Endothelial cell of umbilical vein (primary cell): ENCODE measurements at regions not wholly inside any gene's neighbourhood (a gene's known extent, or its start where the extent isn't known, plus 50 kb on each side); places are given as distances from the start of the nearest gene placed in this dataset.

Experiments used
- BruUV-seq: library from RNA; stranded (reverse); fragments of 400-500 nt; replicated peaks from 2 replicates; lab custom pipeline; 2021; lab: Mats Ljungman, UMichigan
- CTCF ChIA-PET: fragments of 300-600, 350-600 bp; sonication (Branson Sonifier 250); formaldehyde crosslinking; loops from one replicate; lab custom pipeline; 2021; ENCODE audit warnings: antibody characterized with exemption, inconsistent platforms; lab: Charles Lee
- POLR2A ChIA-PET: fragments of 300-600, 350-600 bp; sonication (Branson Sonifier 250); formaldehyde crosslinking; loops from one replicate; lab custom pipeline; 2021; ENCODE audit warnings: antibody characterized with exemption, inconsistent platforms; lab: Charles Lee
- DNase-seq: peaks from one replicate; pipeline ENCODE4 v3.0.0-alpha.2; 2011; ENCODE audit warnings: low read depth, low spot score
- FAIRE-seq: peaks from 2 replicates; lab custom pipeline; 2011; peaks lifted over from hg19 to GRCh38; lab: Jason Lieb, UNC
- H2AFZ ChIP-seq: 2 replicates; pipeline ENCODE4 v1.6.0; 2012; ENCODE audit warnings: low read depth, low read length, control low read depth, inconsistent platforms
- H3K27ac ChIP-seq: 2 replicates; pipeline ENCODE4 v1.5.1; 2011; ENCODE audit warnings: low read depth, mild to moderate bottlenecking, control low read depth, low read length, moderate library complexity; ENCODE audit not compliant: insufficient read depth
- H3K27me3 ChIP-seq, 2 experiments: 2 replicates each; pipeline versions ENCODE4 v1.6.0 to v1.6.1; 2011; ENCODE audit warnings: low read length in 2 of 2, mixed read lengths in 1 of 2; ENCODE audit not compliant: control insufficient read depth in 2 of 2, insufficient read depth in 2 of 2
- H3K36me3 ChIP-seq, 2 experiments: 2 replicates in 1 of 2; 3 replicates in 1 of 2; pipeline ENCODE4 v1.5.1; 2011; ENCODE audit warnings: low read length in 2 of 2, mild to moderate bottlenecking in 1 of 2, moderate library complexity in 1 of 2; ENCODE audit not compliant: control insufficient read depth in 2 of 2, insufficient read depth in 2 of 2; ENCODE audit errors: extremely low read depth in 1 of 2
- H3K4me1 ChIP-seq: 3 replicates; pipeline ENCODE4 v1.5.1; 2011; ENCODE audit warnings: mild to moderate bottlenecking, low read length; ENCODE audit not compliant: control insufficient read depth, insufficient read depth; ENCODE audit errors: extremely low read depth
- H3K4me2 ChIP-seq: 2 replicates; pipeline ENCODE4 v1.6.1; 2011; ENCODE audit warnings: low read length, control low read depth, mixed read lengths; ENCODE audit not compliant: insufficient read depth
- H3K4me3 ChIP-seq, 3 experiments: fragments of 200-600 bp in 1 of 3; sonication (generic), shearing (Covaris generic) in 1 of 3; replicated peaks in 1 of 3; 2 replicates each; pipeline ENCODE4 v1.5.1; 2011 to 2016; ENCODE audit warnings: control low read depth in 3 of 3, low read length in 3 of 3, mild to moderate bottlenecking in 2 of 3, inconsistent platforms in 1 of 3, low read depth in 1 of 3, moderate library complexity in 1 of 3; ENCODE audit not compliant: insufficient read depth in 1 of 3
- H3K79me2 ChIP-seq: 2 replicates; pipeline ENCODE4 v1.6.0; 2012; ENCODE audit warnings: low read length, inconsistent platforms; ENCODE audit not compliant: control insufficient read depth, insufficient read depth
- H3K9ac ChIP-seq: replicated peaks from 2 replicates; pipeline ENCODE3; 2011; ENCODE audit warnings: low read length, control low read depth; ENCODE audit not compliant: insufficient read depth; ENCODE audit errors: extremely low read depth
- H3K9me1 ChIP-seq: replicated peaks from 3 replicates; pipeline ENCODE4 v1.6.0; 2011; ENCODE audit warnings: mild to moderate bottlenecking, low read length; ENCODE audit not compliant: control insufficient read depth, insufficient read depth; ENCODE audit errors: extremely low read depth
- H3K9me3 ChIP-seq: replicated peaks from 2 replicates; pipeline ENCODE4 v1.5.1; 2012; ENCODE audit warnings: low read length, inconsistent platforms; ENCODE audit not compliant: control insufficient read depth, insufficient read depth
- H4K20me1 ChIP-seq: replicated peaks from 2 replicates; pipeline ENCODE3; 2011; ENCODE audit warnings: mild to moderate bottlenecking, low read length; ENCODE audit not compliant: control insufficient read depth, insufficient read depth; ENCODE audit errors: extremely low read depth
- EZH2 ChIP-seq: IDR thresholded peaks from 2 replicates; pipeline ENCODE4 v1.6.1; 2012; ENCODE audit warnings: borderline replicate concordance, low read depth, mild to moderate bottlenecking, moderate library complexity, low read length, inconsistent platforms; ENCODE audit not compliant: severe bottlenecking
- FOS ChIP-seq: IDR thresholded peaks from 2 replicates; pipeline ENCODE4 v1.6.1; 2011; ENCODE audit warnings: mild to moderate bottlenecking, low read length, moderate library complexity, borderline replicate concordance; ENCODE audit not compliant: insufficient read depth
- GATA2 ChIP-seq: IDR thresholded peaks from 2 replicates; pipeline ENCODE4 v1.7.0; 2011; ENCODE audit warnings: low read depth, mild to moderate bottlenecking, moderate library complexity, mixed read lengths, low read length; ENCODE audit not compliant: insufficient read length, insufficient read depth
- JUN ChIP-seq: IDR thresholded peaks from 2 replicates; pipeline ENCODE4 v1.6.1; 2011; ENCODE audit warnings: borderline replicate concordance, low read depth; ENCODE audit not compliant: insufficient read length, insufficient read depth
- MAX ChIP-seq: IDR thresholded peaks from 2 replicates; pipeline ENCODE4 v1.6.1; 2011; ENCODE audit not compliant: insufficient read depth, insufficient read length
- MYC ChIP-seq: IDR thresholded peaks from one replicate; pipeline ENCODE4 v1.6.1; 2011; ENCODE audit warnings: mild to moderate bottlenecking, low read depth, low read length
- POLR2A ChIP-seq: IDR thresholded peaks from 2 replicates; pipeline ENCODE4 v1.6.1; 2012; ENCODE audit warnings: low read depth, mild to moderate bottlenecking, control low read depth, low read length
- POLR2AphosphoS5 ChIP-seq: IDR thresholded peaks from 2 replicates; pipeline ENCODE4 v1.6.1; 2012; ENCODE audit warnings: low read depth, mild to moderate bottlenecking, control low read depth, low read length, moderate library complexity; ENCODE audit not compliant: insufficient read depth
- dilution Hi-C: fragments of 300-500 bp; cut with MboI; formaldehyde crosslinking; loops from one replicate; pipeline ENCODE4 v1.15.0; 2019; ENCODE audit warnings: low sequenced_read_pairs; ENCODE audit not compliant: extremely low pct_ligation_motif_present
- intact Hi-C: fragments of 100-400 bp; cut with micrococcal nuclease; formaldehyde crosslinking; loops from one replicate; pipeline ENCODE4 v1.10.0; 2022
- TF ChIP-seq, protein P1 (sequence below), 2 donors: IDR thresholded peaks; 1 replicate in 1 of 2; 2 replicates in 1 of 2; pipeline ENCODE4 v1.5.1; 2011; ENCODE audit warnings: low read length in 2 of 2, mild to moderate bottlenecking in 2 of 2, moderate library complexity in 2 of 2, control low read depth in 1 of 2, inconsistent platforms in 1 of 2, low read depth in 1 of 2; ENCODE audit not compliant: insufficient read depth in 1 of 2; ENCODE audit errors: extremely low read depth in 1 of 2

GRCh38 chr22:27175974-27176373 lies 518.6 kb downstream of the MIAT start:
- FAIRE-seq (no peak), DNase-seq (no peak)
- Histone ChIP-seq H3K79me2 (no peaks in the 10 kb centered on the region), H3K27ac (no peak overlapping the region), H3K9me3 (no peaks in the 10 kb centered on the region), H3K4me1 (peaks cover 16% of the 10 kb centered on the region), H4K20me1 (no peaks in the 10 kb centered on the region), H3K9ac (no peak overlapping the region), H3K9me1 (no peaks in the 10 kb centered on the region), H3K4me2 (no peak overlapping the region), H3K4me3 (no peak overlapping the region), H3K27me3 (no peaks in the 10 kb centered on the region), H3K36me3 (no peaks in the 10 kb centered on the region), H2AFZ (no peak overlapping the region)
- ChIA-PET CTCF (no interaction called here), POLR2A (no interaction called here)
- no TSS peak for BruUV-seq
- intact Hi-C loops (no loop called here), dilution Hi-C loops (no loop called here)
- TF ChIP-seq MAX (no peak), GATA2 (no peak), POLR2AphosphoS5 (no peak), EZH2 (no peak), POLR2A (no peak), MYC (no peak), JUN (no peak), FOS (no peak)
- TF ChIP-seq, protein P1, sequence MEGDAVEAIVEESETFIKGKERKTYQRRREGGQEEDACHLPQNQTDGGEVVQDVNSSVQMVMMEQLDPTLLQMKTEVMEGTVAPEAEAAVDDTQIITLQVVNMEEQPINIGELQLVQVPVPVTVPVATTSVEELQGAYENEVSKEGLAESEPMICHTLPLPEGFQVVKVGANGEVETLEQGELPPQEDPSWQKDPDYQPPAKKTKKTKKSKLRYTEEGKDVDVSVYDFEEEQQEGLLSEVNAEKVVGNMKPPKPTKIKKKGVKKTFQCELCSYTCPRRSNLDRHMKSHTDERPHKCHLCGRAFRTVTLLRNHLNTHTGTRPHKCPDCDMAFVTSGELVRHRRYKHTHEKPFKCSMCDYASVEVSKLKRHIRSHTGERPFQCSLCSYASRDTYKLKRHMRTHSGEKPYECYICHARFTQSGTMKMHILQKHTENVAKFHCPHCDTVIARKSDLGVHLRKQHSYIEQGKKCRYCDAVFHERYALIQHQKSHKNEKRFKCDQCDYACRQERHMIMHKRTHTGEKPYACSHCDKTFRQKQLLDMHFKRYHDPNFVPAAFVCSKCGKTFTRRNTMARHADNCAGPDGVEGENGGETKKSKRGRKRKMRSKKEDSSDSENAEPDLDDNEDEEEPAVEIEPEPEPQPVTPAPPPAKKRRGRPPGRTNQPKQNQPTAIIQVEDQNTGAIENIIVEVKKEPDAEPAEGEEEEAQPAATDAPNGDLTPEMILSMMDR (IDR thresholded peaks at IDR 0.05; ENCODE audit: extremely low read depth in 1 of 2, insufficient read depth in 1 of 2, low read depth in 1 of 2, low read length in 2 of 2), result no peak
